MCF 10A (cell line): ENCODE measurements at regions not wholly inside any gene's neighbourhood (a gene's known extent, or its start where the extent isn't known, plus 50 kb on each side); places are given as distances from the start of the nearest gene placed in this dataset.

Experiments used
- BruUV-seq: library from RNA; stranded (reverse); fragments of 400-500 nt; replicated peaks from 2 replicates; lab custom pipeline; 2021; lab: Mats Ljungman, UMichigan
- CTCF ChIA-PET: fragments of 300-600 bp; sonication (Branson Sonifier 250); formaldehyde crosslinking; extraction: SDS; loops from one replicate; lab custom pipeline; 2021; ENCODE audit warnings: antibody characterized with exemption, inconsistent platforms; lab: Yijun Ruan, JAX
- POLR2A ChIA-PET: fragments of 300-600, 350-650 bp; sonication (Branson Sonifier 250); formaldehyde crosslinking; extraction: SDS; loops from one replicate; lab custom pipeline; 2020; ENCODE audit warnings: antibody characterized with exemption, inconsistent platforms; lab: Yijun Ruan, JAX
- DNase-seq: peaks from one replicate; pipeline ENCODE4 v3.0.0-alpha.2; 2018; ENCODE audit not compliant: unreplicated experiment
- H3K27ac Mint-ChIP-seq: one replicate; pipeline ENCODE4 v1.8.0; 2022; ENCODE audit warnings: mild to moderate bottlenecking, low read depth, mixed read lengths; ENCODE audit not compliant: unreplicated experiment
- H3K27me3 Mint-ChIP-seq: one replicate; pipeline ENCODE4 v1.8.0; 2022; ENCODE audit warnings: mixed read lengths; ENCODE audit not compliant: insufficient read depth, unreplicated experiment
- H3K36me3 Mint-ChIP-seq: one replicate; pipeline ENCODE4 v1.8.0; 2022; ENCODE audit warnings: mild to moderate bottlenecking, moderate library complexity, mixed read lengths; ENCODE audit not compliant: insufficient read depth, unreplicated experiment
- H3K4me1 Mint-ChIP-seq: one replicate; pipeline ENCODE4 v1.8.0; 2022; ENCODE audit warnings: mixed read lengths; ENCODE audit not compliant: insufficient read depth, unreplicated experiment
- H3K4me3 Mint-ChIP-seq: one replicate; pipeline ENCODE4 v1.8.0; 2022; ENCODE audit warnings: mild to moderate bottlenecking, moderate library complexity, mixed read lengths; ENCODE audit not compliant: unreplicated experiment
- H3K9me3 Mint-ChIP-seq: one replicate; pipeline ENCODE4 v1.8.0; 2022; ENCODE audit warnings: mixed read lengths; ENCODE audit not compliant: unreplicated experiment
- intact Hi-C: fragments of 100-400 bp; cut with micrococcal nuclease; formaldehyde crosslinking; loops from 2 replicates; pipeline ENCODE4 v1.14.1; 2022
- TF ChIP-seq, protein P1 (sequence below): fragments of 200-600 bp; IDR thresholded peaks from one replicate; pipeline ENCODE4 v1.8.0; 2022; ENCODE audit warnings: antibody characterized with exemption, mild to moderate bottlenecking; ENCODE audit not compliant: unreplicated experiment

DNA sequence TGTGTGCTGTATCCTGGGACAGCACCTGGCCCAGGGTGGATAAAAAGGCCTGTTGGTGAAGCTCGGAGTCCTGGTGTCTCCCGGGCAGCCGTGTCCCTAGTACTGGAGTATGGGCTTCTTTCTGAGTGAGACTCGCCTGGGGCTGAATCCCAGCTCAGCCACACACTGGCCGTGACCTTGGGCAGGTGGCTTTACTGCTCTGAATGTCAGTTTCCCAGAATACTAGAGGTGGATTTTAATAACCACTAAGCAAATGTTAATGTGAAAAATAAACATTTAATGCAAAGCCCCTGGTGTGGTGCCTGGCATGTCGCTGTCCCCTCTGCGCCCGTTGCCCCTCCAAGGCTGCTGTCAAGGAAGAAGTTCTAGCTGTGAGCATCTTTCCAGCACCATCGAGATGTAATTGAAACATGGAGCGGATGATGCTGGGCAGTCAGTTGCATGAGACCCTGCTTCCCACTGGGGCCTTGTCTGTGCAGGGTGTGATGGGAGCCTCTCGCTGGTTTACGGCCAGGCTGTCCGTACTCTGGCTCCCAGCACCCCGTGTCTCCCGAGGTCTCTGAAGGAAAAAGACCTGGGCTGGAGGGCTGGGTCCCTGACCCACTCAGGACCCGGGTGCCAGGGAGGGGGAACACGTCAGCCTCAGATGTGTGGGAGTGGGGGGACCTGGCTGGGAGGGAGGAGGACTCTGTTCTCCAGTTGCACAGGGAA lies 527.8 kb downstream of the MATN1 start:
- ChIA-PET POLR2A (no interaction called here), CTCF (no interaction called here)
- H3K36me3 Mint-ChIP-seq: no peaks in the 10 kb centered on the region
- TF ChIP-seq, protein P1, sequence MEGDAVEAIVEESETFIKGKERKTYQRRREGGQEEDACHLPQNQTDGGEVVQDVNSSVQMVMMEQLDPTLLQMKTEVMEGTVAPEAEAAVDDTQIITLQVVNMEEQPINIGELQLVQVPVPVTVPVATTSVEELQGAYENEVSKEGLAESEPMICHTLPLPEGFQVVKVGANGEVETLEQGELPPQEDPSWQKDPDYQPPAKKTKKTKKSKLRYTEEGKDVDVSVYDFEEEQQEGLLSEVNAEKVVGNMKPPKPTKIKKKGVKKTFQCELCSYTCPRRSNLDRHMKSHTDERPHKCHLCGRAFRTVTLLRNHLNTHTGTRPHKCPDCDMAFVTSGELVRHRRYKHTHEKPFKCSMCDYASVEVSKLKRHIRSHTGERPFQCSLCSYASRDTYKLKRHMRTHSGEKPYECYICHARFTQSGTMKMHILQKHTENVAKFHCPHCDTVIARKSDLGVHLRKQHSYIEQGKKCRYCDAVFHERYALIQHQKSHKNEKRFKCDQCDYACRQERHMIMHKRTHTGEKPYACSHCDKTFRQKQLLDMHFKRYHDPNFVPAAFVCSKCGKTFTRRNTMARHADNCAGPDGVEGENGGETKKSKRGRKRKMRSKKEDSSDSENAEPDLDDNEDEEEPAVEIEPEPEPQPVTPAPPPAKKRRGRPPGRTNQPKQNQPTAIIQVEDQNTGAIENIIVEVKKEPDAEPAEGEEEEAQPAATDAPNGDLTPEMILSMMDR: no peak
- no peak overlapping the region for H3K4me3 Mint-ChIP-seq
- intact Hi-C loops: no loop called here
- no TSS peak for BruUV-seq
- H3K27ac Mint-ChIP-seq: no peak overlapping the region
- peaks cover 5% of the 10 kb centered on the region for H3K4me1 Mint-ChIP-seq
- no peaks in the 10 kb centered on the region for H3K9me3 Mint-ChIP-seq
- peaks cover 27% of the 10 kb centered on the region for H3K27me3 Mint-ChIP-seq
- no peak for DNase-seq

DNA sequence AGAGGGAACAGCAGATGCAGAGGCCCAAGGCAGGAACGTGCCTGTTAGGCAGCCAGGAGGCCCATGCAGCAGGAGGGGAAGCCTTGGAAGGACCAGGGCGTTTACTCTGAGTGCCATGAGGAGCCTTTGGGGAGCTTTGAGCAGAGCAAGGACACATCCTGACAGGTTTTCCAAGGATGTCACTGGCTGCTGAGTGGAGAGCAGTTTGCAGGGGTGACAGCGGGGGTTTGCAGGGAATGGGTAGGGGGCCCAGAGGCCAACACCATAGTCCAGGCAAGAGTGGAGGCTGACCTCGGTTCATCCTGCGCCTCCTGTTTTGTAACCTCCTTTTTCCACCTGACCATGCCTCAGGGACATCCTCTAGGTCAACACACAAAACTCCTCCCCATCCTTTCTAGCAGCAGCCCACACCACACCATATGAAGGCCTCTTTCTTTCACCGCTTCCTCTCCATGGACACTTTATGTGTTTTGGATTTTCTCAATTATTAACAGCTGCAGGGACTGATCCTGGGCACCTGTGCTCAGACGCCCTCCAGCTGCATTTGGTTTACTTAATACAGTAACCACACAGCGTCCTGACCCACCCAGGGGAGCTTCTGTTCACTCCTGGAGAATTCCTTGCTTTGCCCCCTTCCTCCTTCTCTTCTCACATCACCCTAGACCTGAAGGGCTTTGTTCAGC lies 528.5 kb downstream of the MATN1 start:
- Mint-ChIP-seq H3K27ac (no peak overlapping the region), H3K27me3 (peaks cover 27% of the 10 kb centered on the region), H3K9me3 (no peaks in the 10 kb centered on the region), H3K4me3 (no peak overlapping the region), H3K36me3 (no peaks in the 10 kb centered on the region), H3K4me1 (peaks cover 5% of the 10 kb centered on the region)
- DNase-seq: no peak
- TF ChIP-seq, protein P1: no peak
- BruUV-seq: no TSS peak
- CTCF ChIA-PET: no interaction called here
- POLR2A ChIA-PET: no interaction called here
- intact Hi-C loops: no loop called here

DNA sequence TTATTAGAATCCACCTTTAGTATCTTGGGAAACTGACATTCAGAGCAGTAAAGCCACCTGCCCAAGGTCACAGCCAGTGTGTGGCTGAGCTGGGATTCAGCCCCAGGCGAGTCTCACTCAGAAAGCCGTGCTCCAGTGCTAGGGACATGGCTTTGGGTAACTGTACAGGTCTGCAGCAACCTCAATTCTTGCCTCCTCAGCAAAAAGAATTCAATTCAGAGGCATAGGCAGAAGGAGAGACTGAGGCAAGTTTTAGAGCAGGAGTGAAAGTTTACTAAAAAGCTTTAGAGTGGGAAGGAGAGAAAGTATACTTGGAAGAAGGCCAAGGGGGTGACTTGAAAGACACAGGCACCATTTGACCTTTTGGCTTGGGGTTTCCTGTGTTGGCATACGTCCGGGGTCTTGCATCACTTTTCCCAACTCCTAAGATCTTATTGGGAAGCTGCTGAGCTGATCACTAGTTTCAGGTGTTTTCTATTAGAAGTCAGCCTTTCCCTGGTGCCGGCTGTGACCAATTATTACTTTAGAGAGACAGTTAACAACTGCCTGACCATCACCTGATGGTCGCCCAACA lies 529.3 kb downstream of the MATN1 start:
- TF ChIP-seq, protein P1: no peak
- peak; percentile 3 for DNase-seq
- intact Hi-C loops: no loop called here
- peaks cover 5% of the 10 kb centered on the region for H3K4me1 Mint-ChIP-seq
- ChIA-PET POLR2A (no interaction called here), CTCF (interaction anchor here (0.6 kb wide), 1 partner anchor 71 kb away, joined by 3 read pairs; no protein-coding TSS in a partner anchor)
- no peak overlapping the region for H3K4me3 Mint-ChIP-seq
- BruUV-seq: no TSS peak
- no peak overlapping the region for H3K27ac Mint-ChIP-seq
- peaks cover 32% of the 10 kb centered on the region for H3K27me3 Mint-ChIP-seq
- H3K9me3 Mint-ChIP-seq: no peaks in the 10 kb centered on the region
- H3K36me3 Mint-ChIP-seq: no peaks in the 10 kb centered on the region

DNA sequence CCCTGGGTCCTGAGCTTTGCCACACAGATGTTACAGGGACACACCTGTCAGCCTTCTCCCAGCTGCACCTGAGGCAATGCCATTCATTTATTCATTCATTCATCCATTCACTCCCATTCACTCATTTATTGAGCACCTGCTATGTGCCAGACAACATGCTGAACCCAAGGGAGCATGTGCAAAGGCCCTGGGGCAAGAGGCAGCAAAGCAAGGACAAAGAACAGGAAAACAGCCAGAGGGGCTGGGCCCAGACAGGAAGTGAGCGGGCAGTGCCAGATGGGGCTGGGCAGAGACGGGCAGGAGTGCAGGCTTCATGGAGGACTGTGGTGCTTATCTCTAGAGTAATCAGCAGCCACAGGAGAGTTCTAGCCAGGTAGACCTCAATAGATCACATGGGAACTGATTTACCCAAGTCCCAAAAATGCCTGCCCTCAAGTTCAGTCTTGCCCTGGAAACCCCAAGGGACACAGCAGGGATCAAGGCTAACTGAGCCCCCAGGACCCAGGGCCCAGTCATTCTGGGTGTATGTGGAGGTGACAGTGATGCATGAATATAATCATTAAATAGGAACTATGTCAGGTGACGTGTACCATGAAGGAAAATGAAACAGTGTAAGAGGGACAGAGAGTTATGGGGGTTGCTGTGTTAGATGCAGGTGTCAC lies 530.3 kb downstream of the MATN1 start:
- intact Hi-C loops: no loop called here
- no TSS peak for BruUV-seq
- TF ChIP-seq, protein P1: no peak
- peaks cover 5% of the 10 kb centered on the region for H3K4me1 Mint-ChIP-seq
- no peak overlapping the region for H3K4me3 Mint-ChIP-seq
- POLR2A ChIA-PET: no interaction called here
- peaks cover 36% of the 10 kb centered on the region for H3K27me3 Mint-ChIP-seq
- no peak for DNase-seq
- H3K36me3 Mint-ChIP-seq: no peaks in the 10 kb centered on the region
- H3K27ac Mint-ChIP-seq: no peak overlapping the region
- CTCF ChIA-PET: no interaction called here
- H3K9me3 Mint-ChIP-seq: no peaks in the 10 kb centered on the region
